WTC11 (cell line): ENCODE measurements at regions not wholly inside any gene's neighbourhood (a gene's known extent, or its start where the extent isn't known, plus 50 kb on each side); places are given as distances from the start of the nearest gene placed in this dataset.

Experiments
- ATAC-seq: fragments of 200-7000 bp; cut with Tn5 transposase; 2 replicates; pipeline ENCODE4 v1.10.0; 2021; ENCODE audit warnings: mild to moderate bottlenecking, moderate library complexity
- CTCF ChIA-PET: fragments of 300-600 bp; sonication (Branson Sonifier 250); formaldehyde crosslinking; loops from one replicate; lab custom pipeline; 2021; ENCODE audit warnings: antibody characterized with exemption; lab: Charles Lee
- POLR2A ChIA-PET: fragments of 350-600 bp; sonication (Branson Sonifier 250); formaldehyde crosslinking; loops from one replicate; lab custom pipeline; 2021; ENCODE audit warnings: antibody characterized with exemption; lab: Charles Lee
- DNase-seq: peaks from one replicate; pipeline ENCODE4 v3.0.0; 2021; ENCODE audit warnings: low spot score
- H3K27ac Mint-ChIP-seq: 2 replicates; pipeline ENCODE4 v1.8.0; 2021; ENCODE audit warnings: mixed read lengths
- H3K27me3 Mint-ChIP-seq: 2 replicates; pipeline ENCODE4 v1.8.0; 2021; ENCODE audit warnings: low read depth, mild to moderate bottlenecking, moderate library complexity, mixed read lengths
- H3K36me3 Mint-ChIP-seq: 2 replicates; pipeline ENCODE4 v1.8.0; 2021; ENCODE audit warnings: mixed read lengths
- H3K4me1 Mint-ChIP-seq: 2 replicates; pipeline ENCODE4 v1.8.0; 2022; ENCODE audit warnings: mixed read lengths
- H3K4me3 Mint-ChIP-seq: 2 replicates; pipeline ENCODE4 v1.8.0; 2021; ENCODE audit warnings: mild to moderate bottlenecking, moderate library complexity, mixed read lengths
- H3K9me3 Mint-ChIP-seq: 2 replicates; pipeline ENCODE4 v1.8.0; 2021; ENCODE audit warnings: mixed read lengths
- FOXP1 ChIP-seq: sonication (generic); formaldehyde crosslinking; IDR thresholded peaks from 2 replicates; pipeline ENCODE4 v1.8.0; 2022; ENCODE audit warnings: missing genetic modification reagents, mild to moderate bottlenecking, moderate library complexity, borderline replicate concordance
- SMAD4 ChIP-seq: sonication (generic); formaldehyde crosslinking; IDR thresholded peaks from 2 replicates; pipeline ENCODE4 v1.8.0; 2022; ENCODE audit warnings: mild to moderate bottlenecking, missing genetic modification reagents
- ZNF138 ChIP-seq: sonication (generic); formaldehyde crosslinking; conservative IDR thresholded peaks from 2 replicates; pipeline ENCODE4 v1.8.1; 2022; ENCODE audit warnings: mild to moderate bottlenecking, moderate library complexity, missing genetic modification reagents
- ZNF219 ChIP-seq: sonication (generic); formaldehyde crosslinking; IDR thresholded peaks from 2 replicates; pipeline ENCODE4 v1.8.0; 2023; ENCODE audit warnings: missing genetic modification reagents, mild to moderate bottlenecking, borderline replicate concordance
- ZNF317 ChIP-seq: sonication (generic); formaldehyde crosslinking; IDR thresholded peaks from 2 replicates; pipeline ENCODE4 v1.8.1; 2023; ENCODE audit warnings: low read depth, mild to moderate bottlenecking, moderate library complexity, missing genetic modification reagents, borderline replicate concordance
- ZNF396 ChIP-seq: fragments of 250-450 bp; sonication (Bioruptor Pico); IDR thresholded peaks from 2 replicates; pipeline ENCODE4 v1.8.0; 2021; ENCODE audit warnings: mild to moderate bottlenecking, moderate library complexity, borderline replicate concordance
- TF ChIP-seq, protein P1 (sequence below): sonication (generic); formaldehyde crosslinking; IDR thresholded peaks from 2 replicates; pipeline ENCODE4 v1.8.0; 2022; ENCODE audit warnings: missing genetic modification reagents
- TF ChIP-seq, protein P2 (sequence below): sonication (generic); formaldehyde crosslinking; IDR thresholded peaks from 2 replicates; pipeline ENCODE4 v1.8.1; 2022; ENCODE audit warnings: low read depth, mild to moderate bottlenecking, moderate library complexity, missing genetic modification reagents, borderline replicate concordance
- TF ChIP-seq, protein P3 (sequence below): fragments of 250-450 bp; sonication (Bioruptor Pico); IDR thresholded peaks from 2 replicates; pipeline ENCODE4 v1.9.0; 2021; ENCODE audit warnings: mild to moderate bottlenecking
- TF ChIP-seq, protein P4 (sequence below): sonication (generic); formaldehyde crosslinking; IDR thresholded peaks from 2 replicates; pipeline ENCODE4 v1.8.0; 2022; ENCODE audit warnings: mild to moderate bottlenecking, missing genetic modification reagents
- TF ChIP-seq, protein P5 (sequence below): sonication (generic); formaldehyde crosslinking; IDR thresholded peaks from 2 replicates; pipeline ENCODE4 v1.8.1; 2022; ENCODE audit warnings: mild to moderate bottlenecking, missing genetic modification reagents, moderate library complexity, borderline replicate concordance
- TF ChIP-seq, protein P6 (sequence below): sonication (generic); formaldehyde crosslinking; IDR thresholded peaks from 2 replicates; pipeline ENCODE4 v1.8.0; 2023; ENCODE audit warnings: mild to moderate bottlenecking, missing genetic modification reagents
- TF ChIP-seq, protein P7 (sequence below): sonication (generic); formaldehyde crosslinking; IDR thresholded peaks from 2 replicates; pipeline ENCODE4 v1.8.1; 2023; ENCODE audit warnings: mild to moderate bottlenecking, missing genetic modification reagents
- TF ChIP-seq, protein P8 (sequence below): sonication (generic); formaldehyde crosslinking; conservative IDR thresholded peaks from 2 replicates; pipeline ENCODE4 v1.8.1; 2023; ENCODE audit warnings: mild to moderate bottlenecking, low read depth, missing genetic modification reagents, moderate library complexity

DNA sequence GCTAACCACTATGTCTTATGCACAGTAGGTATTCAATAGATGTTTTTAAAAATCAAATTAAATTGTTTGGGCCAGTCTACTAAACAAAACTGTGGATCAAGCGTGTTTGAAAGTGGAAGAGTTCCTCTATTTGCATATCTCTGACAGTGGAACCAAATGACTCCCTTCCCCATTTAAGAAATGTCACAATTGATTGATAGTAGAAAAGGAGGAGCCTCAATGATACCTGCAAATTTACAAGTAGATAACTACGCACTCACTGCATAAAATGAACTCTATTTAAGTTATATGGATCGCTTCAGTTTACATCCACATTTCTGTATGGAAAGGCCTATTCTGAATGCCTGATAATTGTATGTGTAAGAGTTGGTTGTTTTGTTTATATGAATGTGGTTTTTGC is 163.3 kb upstream of the MTPN start:
- ChIA-PET POLR2A (no interaction called here), CTCF (no interaction called here)
- TF ChIP-seq FOXP1 (CRISPR knock-in tag) = no peak
- TF ChIP-seq ZNF219 (CRISPR knock-in tag) = no peak
- no peak for TF ChIP-seq SMAD4 (CRISPR knock-in tag)
- TF ChIP-seq, protein P1, sequence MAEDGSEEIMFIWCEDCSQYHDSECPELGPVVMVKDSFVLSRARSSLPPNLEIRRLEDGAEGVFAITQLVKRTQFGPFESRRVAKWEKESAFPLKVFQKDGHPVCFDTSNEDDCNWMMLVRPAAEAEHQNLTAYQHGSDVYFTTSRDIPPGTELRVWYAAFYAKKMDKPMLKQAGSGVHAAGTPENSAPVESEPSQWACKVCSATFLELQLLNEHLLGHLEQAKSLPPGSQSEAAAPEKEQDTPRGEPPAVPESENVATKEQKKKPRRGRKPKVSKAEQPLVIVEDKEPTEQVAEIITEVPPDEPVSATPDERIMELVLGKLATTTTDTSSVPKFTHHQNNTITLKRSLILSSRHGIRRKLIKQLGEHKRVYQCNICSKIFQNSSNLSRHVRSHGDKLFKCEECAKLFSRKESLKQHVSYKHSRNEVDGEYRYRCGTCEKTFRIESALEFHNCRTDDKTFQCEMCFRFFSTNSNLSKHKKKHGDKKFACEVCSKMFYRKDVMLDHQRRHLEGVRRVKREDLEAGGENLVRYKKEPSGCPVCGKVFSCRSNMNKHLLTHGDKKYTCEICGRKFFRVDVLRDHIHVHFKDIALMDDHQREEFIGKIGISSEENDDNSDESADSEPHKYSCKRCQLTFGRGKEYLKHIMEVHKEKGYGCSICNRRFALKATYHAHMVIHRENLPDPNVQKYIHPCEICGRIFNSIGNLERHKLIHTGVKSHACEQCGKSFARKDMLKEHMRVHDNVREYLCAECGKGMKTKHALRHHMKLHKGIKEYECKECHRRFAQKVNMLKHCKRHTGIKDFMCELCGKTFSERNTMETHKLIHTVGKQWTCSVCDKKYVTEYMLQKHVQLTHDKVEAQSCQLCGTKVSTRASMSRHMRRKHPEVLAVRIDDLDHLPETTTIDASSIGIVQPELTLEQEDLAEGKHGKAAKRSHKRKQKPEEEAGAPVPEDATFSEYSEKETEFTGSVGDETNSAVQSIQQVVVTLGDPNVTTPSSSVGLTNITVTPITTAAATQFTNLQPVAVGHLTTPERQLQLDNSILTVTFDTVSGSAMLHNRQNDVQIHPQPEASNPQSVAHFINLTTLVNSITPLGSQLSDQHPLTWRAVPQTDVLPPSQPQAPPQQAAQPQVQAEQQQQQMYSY (CRISPR knock-in tag) = no peak
- TF ChIP-seq, protein P2, sequence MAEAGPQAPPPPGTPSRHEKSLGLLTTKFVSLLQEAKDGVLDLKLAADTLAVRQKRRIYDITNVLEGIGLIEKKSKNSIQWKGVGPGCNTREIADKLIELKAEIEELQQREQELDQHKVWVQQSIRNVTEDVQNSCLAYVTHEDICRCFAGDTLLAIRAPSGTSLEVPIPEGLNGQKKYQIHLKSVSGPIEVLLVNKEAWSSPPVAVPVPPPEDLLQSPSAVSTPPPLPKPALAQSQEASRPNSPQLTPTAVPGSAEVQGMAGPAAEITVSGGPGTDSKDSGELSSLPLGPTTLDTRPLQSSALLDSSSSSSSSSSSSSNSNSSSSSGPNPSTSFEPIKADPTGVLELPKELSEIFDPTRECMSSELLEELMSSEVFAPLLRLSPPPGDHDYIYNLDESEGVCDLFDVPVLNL (CRISPR knock-in tag) = no peak
- TF ChIP-seq, protein P3, sequence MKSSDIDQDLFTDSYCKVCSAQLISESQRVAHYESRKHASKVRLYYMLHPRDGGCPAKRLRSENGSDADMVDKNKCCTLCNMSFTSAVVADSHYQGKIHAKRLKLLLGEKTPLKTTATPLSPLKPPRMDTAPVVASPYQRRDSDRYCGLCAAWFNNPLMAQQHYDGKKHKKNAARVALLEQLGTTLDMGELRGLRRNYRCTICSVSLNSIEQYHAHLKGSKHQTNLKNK (CRISPR knock-in tag) = no peak
- TF ChIP-seq ZNF396 (CRISPR knock-in tag) = no peak
- no peak for DNase-seq
- no peaks in the 10 kb centered on the region for H3K36me3 Mint-ChIP-seq
- no peak for ATAC-seq
- peaks cover 7% of the 10 kb centered on the region for H3K4me1 Mint-ChIP-seq
- H3K4me3 Mint-ChIP-seq = no peak overlapping the region
- no peaks in the 10 kb centered on the region for H3K27me3 Mint-ChIP-seq
- H3K27ac Mint-ChIP-seq = no peak overlapping the region
- no peaks in the 10 kb centered on the region for H3K9me3 Mint-ChIP-seq

DNA sequence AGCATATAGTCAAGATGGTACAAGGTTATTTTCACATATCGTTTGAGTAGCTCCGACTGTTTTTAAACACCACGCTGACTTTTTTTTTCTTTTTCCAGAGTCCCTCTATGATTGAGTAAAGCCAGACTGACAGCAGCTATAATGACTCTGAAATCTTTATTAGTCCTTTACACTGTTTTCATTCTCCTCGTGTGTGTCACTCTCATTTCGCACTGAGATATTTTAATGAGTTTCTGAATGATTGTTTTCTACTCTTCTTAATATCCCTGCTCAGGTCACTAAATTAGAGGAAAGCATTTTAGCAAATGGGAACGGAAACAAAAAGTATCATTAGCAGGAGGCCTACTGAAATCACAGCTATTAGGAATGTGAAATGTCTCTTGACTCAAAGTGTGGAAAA is 162.3 kb upstream of the MTPN start:
- Mint-ChIP-seq H3K36me3 (no peaks in the 10 kb centered on the region), H3K4me3 (no peak overlapping the region), H3K9me3 (no peaks in the 10 kb centered on the region), H3K4me1 (peaks cover 7% of the 10 kb centered on the region), H3K27me3 (no peaks in the 10 kb centered on the region), H3K27ac (no peak overlapping the region)
- ATAC-seq (no peak), DNase-seq (no peak)
- ChIA-PET POLR2A (interaction anchor here (0.6 kb wide), 1 partner anchor 24 kb away, joined by 3 read pairs; no protein-coding TSS in a partner anchor), CTCF (no interaction called here)
- TF ChIP-seq, protein P4, sequence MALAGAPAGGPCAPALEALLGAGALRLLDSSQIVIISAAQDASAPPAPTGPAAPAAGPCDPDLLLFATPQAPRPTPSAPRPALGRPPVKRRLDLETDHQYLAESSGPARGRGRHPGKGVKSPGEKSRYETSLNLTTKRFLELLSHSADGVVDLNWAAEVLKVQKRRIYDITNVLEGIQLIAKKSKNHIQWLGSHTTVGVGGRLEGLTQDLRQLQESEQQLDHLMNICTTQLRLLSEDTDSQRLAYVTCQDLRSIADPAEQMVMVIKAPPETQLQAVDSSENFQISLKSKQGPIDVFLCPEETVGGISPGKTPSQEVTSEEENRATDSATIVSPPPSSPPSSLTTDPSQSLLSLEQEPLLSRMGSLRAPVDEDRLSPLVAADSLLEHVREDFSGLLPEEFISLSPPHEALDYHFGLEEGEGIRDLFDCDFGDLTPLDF (CRISPR knock-in tag) = no peak
- TF ChIP-seq, protein P5, sequence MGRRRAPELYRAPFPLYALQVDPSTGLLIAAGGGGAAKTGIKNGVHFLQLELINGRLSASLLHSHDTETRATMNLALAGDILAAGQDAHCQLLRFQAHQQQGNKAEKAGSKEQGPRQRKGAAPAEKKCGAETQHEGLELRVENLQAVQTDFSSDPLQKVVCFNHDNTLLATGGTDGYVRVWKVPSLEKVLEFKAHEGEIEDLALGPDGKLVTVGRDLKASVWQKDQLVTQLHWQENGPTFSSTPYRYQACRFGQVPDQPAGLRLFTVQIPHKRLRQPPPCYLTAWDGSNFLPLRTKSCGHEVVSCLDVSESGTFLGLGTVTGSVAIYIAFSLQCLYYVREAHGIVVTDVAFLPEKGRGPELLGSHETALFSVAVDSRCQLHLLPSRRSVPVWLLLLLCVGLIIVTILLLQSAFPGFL (CRISPR knock-in tag) = no peak
- TF ChIP-seq, protein P6, sequence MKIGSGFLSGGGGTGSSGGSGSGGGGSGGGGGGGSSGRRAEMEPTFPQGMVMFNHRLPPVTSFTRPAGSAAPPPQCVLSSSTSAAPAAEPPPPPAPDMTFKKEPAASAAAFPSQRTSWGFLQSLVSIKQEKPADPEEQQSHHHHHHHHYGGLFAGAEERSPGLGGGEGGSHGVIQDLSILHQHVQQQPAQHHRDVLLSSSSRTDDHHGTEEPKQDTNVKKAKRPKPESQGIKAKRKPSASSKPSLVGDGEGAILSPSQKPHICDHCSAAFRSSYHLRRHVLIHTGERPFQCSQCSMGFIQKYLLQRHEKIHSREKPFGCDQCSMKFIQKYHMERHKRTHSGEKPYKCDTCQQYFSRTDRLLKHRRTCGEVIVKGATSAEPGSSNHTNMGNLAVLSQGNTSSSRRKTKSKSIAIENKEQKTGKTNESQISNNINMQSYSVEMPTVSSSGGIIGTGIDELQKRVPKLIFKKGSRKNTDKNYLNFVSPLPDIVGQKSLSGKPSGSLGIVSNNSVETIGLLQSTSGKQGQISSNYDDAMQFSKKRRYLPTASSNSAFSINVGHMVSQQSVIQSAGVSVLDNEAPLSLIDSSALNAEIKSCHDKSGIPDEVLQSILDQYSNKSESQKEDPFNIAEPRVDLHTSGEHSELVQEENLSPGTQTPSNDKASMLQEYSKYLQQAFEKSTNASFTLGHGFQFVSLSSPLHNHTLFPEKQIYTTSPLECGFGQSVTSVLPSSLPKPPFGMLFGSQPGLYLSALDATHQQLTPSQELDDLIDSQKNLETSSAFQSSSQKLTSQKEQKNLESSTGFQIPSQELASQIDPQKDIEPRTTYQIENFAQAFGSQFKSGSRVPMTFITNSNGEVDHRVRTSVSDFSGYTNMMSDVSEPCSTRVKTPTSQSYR (CRISPR knock-in tag) = no peak
- no peak for TF ChIP-seq ZNF138 (CRISPR knock-in tag)
- TF ChIP-seq, protein P7, sequence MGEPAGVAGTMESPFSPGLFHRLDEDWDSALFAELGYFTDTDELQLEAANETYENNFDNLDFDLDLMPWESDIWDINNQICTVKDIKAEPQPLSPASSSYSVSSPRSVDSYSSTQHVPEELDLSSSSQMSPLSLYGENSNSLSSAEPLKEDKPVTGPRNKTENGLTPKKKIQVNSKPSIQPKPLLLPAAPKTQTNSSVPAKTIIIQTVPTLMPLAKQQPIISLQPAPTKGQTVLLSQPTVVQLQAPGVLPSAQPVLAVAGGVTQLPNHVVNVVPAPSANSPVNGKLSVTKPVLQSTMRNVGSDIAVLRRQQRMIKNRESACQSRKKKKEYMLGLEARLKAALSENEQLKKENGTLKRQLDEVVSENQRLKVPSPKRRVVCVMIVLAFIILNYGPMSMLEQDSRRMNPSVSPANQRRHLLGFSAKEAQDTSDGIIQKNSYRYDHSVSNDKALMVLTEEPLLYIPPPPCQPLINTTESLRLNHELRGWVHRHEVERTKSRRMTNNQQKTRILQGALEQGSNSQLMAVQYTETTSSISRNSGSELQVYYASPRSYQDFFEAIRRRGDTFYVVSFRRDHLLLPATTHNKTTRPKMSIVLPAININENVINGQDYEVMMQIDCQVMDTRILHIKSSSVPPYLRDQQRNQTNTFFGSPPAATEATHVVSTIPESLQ (CRISPR knock-in tag) = no peak
- TF ChIP-seq ZNF317 = no peak
- TF ChIP-seq, protein P8, sequence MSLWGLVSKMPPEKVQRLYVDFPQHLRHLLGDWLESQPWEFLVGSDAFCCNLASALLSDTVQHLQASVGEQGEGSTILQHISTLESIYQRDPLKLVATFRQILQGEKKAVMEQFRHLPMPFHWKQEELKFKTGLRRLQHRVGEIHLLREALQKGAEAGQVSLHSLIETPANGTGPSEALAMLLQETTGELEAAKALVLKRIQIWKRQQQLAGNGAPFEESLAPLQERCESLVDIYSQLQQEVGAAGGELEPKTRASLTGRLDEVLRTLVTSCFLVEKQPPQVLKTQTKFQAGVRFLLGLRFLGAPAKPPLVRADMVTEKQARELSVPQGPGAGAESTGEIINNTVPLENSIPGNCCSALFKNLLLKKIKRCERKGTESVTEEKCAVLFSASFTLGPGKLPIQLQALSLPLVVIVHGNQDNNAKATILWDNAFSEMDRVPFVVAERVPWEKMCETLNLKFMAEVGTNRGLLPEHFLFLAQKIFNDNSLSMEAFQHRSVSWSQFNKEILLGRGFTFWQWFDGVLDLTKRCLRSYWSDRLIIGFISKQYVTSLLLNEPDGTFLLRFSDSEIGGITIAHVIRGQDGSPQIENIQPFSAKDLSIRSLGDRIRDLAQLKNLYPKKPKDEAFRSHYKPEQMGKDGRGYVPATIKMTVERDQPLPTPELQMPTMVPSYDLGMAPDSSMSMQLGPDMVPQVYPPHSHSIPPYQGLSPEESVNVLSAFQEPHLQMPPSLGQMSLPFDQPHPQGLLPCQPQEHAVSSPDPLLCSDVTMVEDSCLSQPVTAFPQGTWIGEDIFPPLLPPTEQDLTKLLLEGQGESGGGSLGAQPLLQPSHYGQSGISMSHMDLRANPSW (CRISPR knock-in tag) = no peak
